ENCODE measurements at regions not wholly inside any gene's neighbourhood (a gene's known extent, or its start where the extent isn't known, plus 50 kb on each side); places are given as distances from the start of the nearest gene placed in this dataset.

GRCh38 chr4:18524667-18525066 lies 503.1 kb upstream of the LCORL start:
- DNase-seq (ENCODE audit: low spot score): no peak

GRCh38 chr4:18518098-18518497 lies 496.5 kb upstream of the LCORL start:
- no peak overlapping the region for H3K4me3 Mint-ChIP-seq (ENCODE audit: unreplicated experiment)
- no peaks in the 10 kb centered on the region for H3K9me3 Mint-ChIP-seq (ENCODE audit: unreplicated experiment)
- H3K36me3 Mint-ChIP-seq (ENCODE audit: low read depth, unreplicated experiment): no peaks in the 10 kb centered on the region
- H3K4me1 Mint-ChIP-seq (ENCODE audit: unreplicated experiment): peaks cover 2% of the 10 kb centered on the region
- no peak for TF ChIP-seq CTCF (IDR thresholded peaks at IDR 0.05; ENCODE audit: unreplicated experiment)
- H3K27me3 Mint-ChIP-seq (ENCODE audit: unreplicated experiment): no peaks in the 10 kb centered on the region
- no peak overlapping the region for H3K27ac Mint-ChIP-seq (ENCODE audit: unreplicated experiment)
- no peak for DNase-seq (ENCODE audit: low spot score)

More at GRCh38 chr4:18524667-18525066, 503.1 kb upstream of the LCORL start:
- Mint-ChIP-seq H3K27ac (ENCODE audit: unreplicated experiment) (no peak overlapping the region), H3K9me3 (ENCODE audit: unreplicated experiment) (no peaks in the 10 kb centered on the region), H3K27me3 (ENCODE audit: unreplicated experiment) (peaks cover 2% of the 10 kb centered on the region), H3K4me1 (ENCODE audit: unreplicated experiment) (no peaks in the 10 kb centered on the region), H3K36me3 (ENCODE audit: low read depth, unreplicated experiment) (no peaks in the 10 kb centered on the region), H3K4me3 (ENCODE audit: unreplicated experiment) (no peak overlapping the region)
- no peak for TF ChIP-seq CTCF (IDR thresholded peaks at IDR 0.05; ENCODE audit: unreplicated experiment)

- Mint-ChIP-seq H3K4me3 (ENCODE audit: unreplicated experiment) (no peak overlapping the region), H3K4me1 (ENCODE audit: unreplicated experiment) (peaks cover 2% of the 10 kb centered on the region), H3K9me3 (ENCODE audit: unreplicated experiment) (no peaks in the 10 kb centered on the region), H3K27me3 (ENCODE audit: unreplicated experiment) (no peaks in the 10 kb centered on the region), H3K36me3 (ENCODE audit: low read depth, unreplicated experiment) (no peaks in the 10 kb centered on the region), H3K27ac (ENCODE audit: unreplicated experiment) (no peak overlapping the region)
- no peak for DNase-seq (ENCODE audit: low spot score)
- no peak for TF ChIP-seq CTCF (IDR thresholded peaks at IDR 0.05; ENCODE audit: unreplicated experiment)
Observed at GRCh38 chr4:18513861-18514260, 492.3 kb upstream of the LCORL start.

GRCh38 chr4:18512718-18513117 lies 491.2 kb upstream of the LCORL start:
- no peak for DNase-seq (ENCODE audit: low spot score)
- H3K27me3 Mint-ChIP-seq (ENCODE audit: unreplicated experiment): no peaks in the 10 kb centered on the region
- no peak overlapping the region for H3K4me3 Mint-ChIP-seq (ENCODE audit: unreplicated experiment)
- no peaks in the 10 kb centered on the region for H3K36me3 Mint-ChIP-seq (ENCODE audit: low read depth, unreplicated experiment)
- H3K9me3 Mint-ChIP-seq (ENCODE audit: unreplicated experiment): no peaks in the 10 kb centered on the region
- H3K4me1 Mint-ChIP-seq (ENCODE audit: unreplicated experiment): peaks cover 2% of the 10 kb centered on the region
- no peak overlapping the region for H3K27ac Mint-ChIP-seq (ENCODE audit: unreplicated experiment)
- TF ChIP-seq CTCF (IDR thresholded peaks at IDR 0.05; ENCODE audit: unreplicated experiment): no peak

- no peak for DNase-seq (ENCODE audit: low spot score)
- TF ChIP-seq CTCF (IDR thresholded peaks at IDR 0.05; ENCODE audit: unreplicated experiment): no peak
- Mint-ChIP-seq H3K27me3 (ENCODE audit: unreplicated experiment) (no peaks in the 10 kb centered on the region), H3K4me1 (ENCODE audit: unreplicated experiment) (peaks cover 2% of the 10 kb centered on the region), H3K9me3 (ENCODE audit: unreplicated experiment) (no peaks in the 10 kb centered on the region), H3K4me3 (ENCODE audit: unreplicated experiment) (no peak overlapping the region), H3K27ac (ENCODE audit: unreplicated experiment) (no peak overlapping the region), H3K36me3 (ENCODE audit: low read depth, unreplicated experiment) (no peaks in the 10 kb centered on the region)
Observed at GRCh38 chr4:18511727-18512126, 490.2 kb upstream of the LCORL start.

All from endothelial cell (in vitro differentiated cells).